ENCODE measurements at regions not wholly inside any gene's neighbourhood (a gene's known extent, or its start where the extent isn't known, plus 50 kb on each side); places are given as distances from the start of the nearest gene placed in this dataset.

- TF ChIP-seq, protein P1, sequence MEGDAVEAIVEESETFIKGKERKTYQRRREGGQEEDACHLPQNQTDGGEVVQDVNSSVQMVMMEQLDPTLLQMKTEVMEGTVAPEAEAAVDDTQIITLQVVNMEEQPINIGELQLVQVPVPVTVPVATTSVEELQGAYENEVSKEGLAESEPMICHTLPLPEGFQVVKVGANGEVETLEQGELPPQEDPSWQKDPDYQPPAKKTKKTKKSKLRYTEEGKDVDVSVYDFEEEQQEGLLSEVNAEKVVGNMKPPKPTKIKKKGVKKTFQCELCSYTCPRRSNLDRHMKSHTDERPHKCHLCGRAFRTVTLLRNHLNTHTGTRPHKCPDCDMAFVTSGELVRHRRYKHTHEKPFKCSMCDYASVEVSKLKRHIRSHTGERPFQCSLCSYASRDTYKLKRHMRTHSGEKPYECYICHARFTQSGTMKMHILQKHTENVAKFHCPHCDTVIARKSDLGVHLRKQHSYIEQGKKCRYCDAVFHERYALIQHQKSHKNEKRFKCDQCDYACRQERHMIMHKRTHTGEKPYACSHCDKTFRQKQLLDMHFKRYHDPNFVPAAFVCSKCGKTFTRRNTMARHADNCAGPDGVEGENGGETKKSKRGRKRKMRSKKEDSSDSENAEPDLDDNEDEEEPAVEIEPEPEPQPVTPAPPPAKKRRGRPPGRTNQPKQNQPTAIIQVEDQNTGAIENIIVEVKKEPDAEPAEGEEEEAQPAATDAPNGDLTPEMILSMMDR (IDR thresholded peaks at IDR 0.05; ENCODE audit: poor library complexity) = no peak
- TF ChIP-seq EZH2phosphoT487 (IDR thresholded peaks at IDR 0.05; ENCODE audit: low read depth, severe bottlenecking, unreplicated experiment) = no peak
- TF ChIP-seq EZH2 (IDR thresholded peaks at IDR 0.05; ENCODE audit: borderline replicate concordance) = no peak
Observed at GRCh38 chr13:107023335-107023734, 455.4 kb upstream of the ARGLU1 start.

Data from hepatocyte (in vitro differentiated cells).